ENCODE measurements at regions not wholly inside any gene's neighbourhood (a gene's known extent, or its start where the extent isn't known, plus 50 kb on each side); places are given as distances from the start of the nearest gene placed in this dataset.

DNA sequence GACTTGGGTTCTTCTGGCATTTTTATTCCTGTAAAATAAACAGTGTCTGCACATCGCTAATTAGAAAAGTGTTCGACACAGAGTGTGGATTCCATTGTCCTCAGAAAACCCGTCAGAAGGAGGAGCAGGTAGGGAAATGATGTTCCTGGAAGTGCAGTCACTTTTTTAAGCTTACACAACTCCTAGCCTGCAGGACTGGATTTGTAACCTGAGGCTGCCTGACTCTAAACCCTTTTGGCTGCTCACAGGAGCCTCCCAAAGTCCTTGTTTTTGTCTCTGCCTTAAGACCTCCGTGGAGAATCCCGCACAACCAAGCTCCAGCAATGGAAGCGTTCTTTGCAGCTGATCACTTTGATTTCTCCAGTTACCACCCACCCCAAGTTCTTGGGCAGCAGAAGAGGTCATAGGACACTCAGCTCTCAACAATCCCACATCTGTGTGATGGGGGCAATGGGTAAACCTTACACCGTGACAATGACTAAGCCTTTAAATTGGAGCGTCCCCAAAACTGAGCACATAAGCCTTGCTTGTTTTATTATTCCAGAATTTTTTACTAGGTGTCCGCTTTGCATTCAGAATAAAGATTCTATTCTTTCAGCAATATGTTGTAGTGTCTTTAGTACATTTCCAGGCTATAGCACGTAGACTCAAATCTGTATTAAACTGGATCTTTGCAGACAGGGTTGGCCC lies 227.9 kb downstream of the TBXT start:
- no peak for ATAC-seq
- no peak for DNase-seq
- intact Hi-C loops (cut with DNase I), result no loop called here

DNA sequence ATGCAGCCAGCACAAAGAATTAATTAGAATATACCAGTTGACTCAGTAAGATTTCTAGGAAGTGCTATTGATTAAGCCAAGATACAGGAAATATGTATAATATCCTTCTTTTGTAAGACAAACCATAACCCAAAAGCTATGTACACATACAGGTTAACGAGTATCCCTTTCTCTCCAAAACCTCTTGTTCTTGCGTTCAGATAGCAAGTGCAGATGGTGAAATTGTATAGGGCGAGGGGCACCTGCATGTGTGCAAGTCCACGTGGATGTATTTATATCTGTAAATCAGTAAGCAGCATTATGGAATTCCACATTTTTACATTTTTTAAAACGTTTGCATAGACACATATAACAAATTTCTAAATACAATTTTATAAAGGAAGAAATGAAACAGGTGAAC lies 228.6 kb downstream of the TBXT start:
- no peak for ATAC-seq
- DNase-seq, result no peak
- intact Hi-C loops (cut with DNase I), result no loop called here

DNA sequence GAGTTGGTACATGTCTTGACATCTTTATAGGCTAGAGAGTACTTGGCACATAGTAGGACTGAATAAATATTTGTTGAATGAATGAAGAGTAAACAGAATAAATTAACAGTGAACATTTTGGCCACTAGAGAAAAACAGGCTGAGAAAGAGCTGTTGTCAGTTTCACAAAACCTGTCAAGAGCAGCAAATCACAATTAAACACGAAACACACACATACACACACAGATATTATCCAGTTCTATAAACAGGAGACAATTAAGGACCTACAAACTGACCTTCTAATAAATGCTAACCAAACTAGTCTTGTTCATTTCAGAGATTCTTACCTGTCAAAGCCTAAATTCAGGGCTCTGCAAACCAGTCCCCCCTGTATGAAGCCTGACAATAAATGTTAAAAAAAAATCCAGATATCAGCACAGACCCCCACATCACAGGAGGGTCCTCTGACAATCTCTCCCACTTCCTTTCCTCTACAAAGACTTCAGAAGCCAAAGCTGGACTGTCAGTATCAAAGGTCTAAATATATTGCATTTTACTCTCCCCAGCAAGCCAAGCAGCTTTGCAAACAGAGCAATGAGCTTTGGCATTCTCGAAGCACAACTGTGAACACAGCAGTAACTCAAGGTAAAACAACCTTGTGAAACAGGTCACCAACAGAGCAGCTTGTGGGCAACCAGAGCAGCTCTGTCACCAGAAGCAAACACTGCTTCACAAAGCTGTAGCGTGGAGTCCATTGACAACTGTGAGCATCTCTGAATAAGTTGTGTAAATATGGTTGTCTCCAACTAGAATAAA lies 229.9 kb downstream of the TBXT start:
- intact Hi-C loops (cut with DNase I), result no loop called here
- ATAC-seq, result no peak
- DNase-seq, result no peak

DNA sequence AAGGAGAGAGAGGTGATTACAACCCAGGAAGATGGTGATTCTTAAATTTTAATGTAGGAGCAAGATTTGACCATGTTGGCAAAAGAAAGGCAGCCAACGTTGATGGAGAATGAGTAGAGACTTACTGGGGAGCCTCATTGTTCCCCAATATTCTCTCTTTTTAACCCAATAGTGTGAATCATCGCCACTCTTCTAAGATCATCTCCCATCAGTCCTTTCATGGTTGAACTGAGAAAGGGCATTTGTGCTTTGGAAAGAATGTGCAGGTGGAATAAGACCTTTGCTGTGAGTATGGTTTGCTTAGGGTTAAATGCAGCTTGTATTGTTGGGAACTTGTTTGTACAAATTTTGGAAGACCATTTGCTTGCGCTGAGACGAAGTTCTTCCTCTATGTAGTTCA lies 231.0 kb downstream of the TBXT start:
- ATAC-seq, result no peak
- intact Hi-C loops (cut with DNase I), result no loop called here
- DNase-seq, result no peak

DNA sequence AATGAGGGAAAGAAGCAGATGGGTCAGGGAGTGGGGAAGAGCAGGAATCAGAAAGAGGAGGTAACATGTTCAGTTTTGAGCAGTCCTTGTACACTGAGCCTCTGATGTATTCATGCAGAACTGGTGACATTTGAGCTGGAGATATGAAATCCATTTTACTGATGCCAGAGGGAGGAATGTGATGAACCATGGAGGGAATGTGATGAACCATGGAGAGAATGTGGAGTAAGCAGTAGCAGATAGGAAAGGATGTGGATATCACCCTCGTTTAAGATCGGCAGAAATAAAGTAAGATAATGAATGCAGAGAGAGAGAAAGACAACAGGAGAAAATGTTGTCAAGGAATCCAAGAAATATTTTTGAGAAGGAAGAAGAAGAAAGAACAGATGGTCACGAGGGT lies 231.6 kb downstream of the TBXT start:
- ATAC-seq (no peak), DNase-seq (no peak)
- intact Hi-C loops (cut with DNase I), result no loop called here

DNA sequence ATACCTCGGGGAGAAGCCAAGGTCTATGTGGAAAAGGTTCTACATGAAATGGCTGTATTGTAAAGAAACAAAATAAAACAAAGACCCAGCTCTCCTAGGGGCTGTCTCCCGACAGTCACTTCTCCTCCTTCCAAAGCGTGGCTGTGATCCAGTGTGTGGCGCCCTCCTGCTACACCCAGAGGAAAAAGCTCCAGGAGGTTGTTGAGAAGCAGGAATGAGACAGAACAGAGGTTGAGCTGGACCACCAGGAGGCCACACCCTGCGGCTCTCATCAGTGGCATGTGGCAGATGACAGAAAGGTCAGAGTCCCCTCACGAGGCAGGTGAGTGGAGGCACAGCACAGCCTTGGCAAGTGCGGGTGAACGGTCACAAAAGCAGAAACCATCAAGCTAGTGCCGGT lies 236.0 kb downstream of the TBXT start:
- ATAC-seq (no peak), DNase-seq (no peak)
- intact Hi-C loops (cut with DNase I), result no loop called here

DNA sequence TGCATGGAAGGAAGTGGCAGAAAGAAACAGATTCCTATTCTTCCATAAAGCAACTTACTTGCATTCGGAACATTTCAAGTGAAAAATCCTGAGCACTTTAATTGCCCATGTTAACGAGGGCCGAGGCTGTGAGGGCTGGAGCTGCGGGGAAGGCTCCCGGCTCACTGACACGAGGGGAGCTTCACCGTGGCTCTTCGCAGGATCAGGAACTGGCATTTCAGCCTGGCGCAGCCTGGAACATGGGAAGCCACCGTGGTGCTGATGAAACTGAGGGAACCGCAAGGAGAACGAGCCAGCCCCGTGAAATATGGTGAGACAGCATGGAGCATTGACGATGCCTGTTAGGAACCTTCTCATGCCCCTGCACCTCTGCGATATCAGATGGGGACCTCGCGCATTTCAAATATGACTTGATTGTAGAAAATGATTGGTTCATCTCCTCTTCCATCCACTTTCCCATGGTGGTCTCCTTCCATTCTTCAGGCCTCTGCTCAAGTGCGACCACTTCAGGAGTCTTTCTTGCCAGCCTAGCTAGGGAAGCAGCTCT lies 236.9 kb downstream of the TBXT start:
- intact Hi-C loops (cut with DNase I), result no loop called here
- DNase-seq (no peak), ATAC-seq (no peak)

DNA sequence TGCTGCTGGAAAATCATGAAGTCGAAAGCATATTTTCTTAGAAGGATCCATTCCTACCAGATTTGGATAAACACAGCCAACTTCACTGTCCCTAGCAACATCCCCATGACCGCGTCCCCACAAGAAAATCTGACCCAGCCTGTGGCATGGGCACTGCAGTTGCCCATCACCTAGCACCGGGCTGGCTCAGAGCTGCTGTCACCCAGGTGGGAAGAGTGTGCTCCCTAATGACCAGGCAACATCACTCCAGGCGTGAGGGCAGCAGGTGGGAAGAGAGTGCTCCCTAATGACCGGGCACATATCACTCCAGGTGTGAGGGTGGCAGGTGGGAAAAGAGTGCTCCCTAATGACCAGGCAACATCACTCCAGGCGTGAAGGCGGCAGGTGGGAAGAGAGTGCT lies 238.0 kb downstream of the TBXT start:
- ATAC-seq (no peak), DNase-seq (no peak)
- intact Hi-C loops (cut with DNase I), result no loop called here

GRCh38 chr6:165926378-165926777 lies 241.3 kb downstream of the TBXT start:
- DNase-seq (no peak), ATAC-seq (no peak)
- intact Hi-C loops (cut with DNase I), result no loop called here

DNA sequence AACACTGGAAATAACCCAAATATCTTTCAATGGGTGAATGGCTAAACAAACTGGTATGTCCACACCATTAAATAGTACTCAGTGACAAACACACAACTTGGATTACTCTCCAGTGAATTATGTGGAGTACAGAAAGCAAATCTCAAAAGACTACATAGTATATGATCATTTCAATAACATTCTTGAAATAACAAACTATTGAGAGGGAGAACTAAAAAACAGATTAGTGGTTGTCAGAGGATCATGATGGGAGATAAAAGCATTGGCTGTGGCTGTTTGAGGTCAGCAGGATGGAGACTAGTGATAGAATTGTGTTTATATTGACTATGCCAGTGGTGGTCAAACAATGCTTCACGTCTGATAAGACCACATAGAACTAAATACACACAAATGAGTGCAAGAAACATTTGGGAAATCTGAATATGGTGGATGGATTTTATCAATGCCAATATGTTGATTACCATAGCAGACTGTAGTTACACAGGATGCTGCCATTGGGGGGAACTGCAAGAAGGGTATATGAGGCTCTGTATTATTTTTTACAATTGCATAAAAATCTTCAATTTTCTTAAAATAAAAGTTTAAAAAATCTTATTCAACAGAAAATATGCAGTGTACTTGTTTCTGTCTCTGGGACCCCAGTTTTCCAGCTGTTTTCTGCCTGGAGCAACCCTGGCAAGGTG lies 242.0 kb downstream of the TBXT start:
- no peak for DNase-seq
- intact Hi-C loops (cut with DNase I), result no loop called here

GRCh38 chr6:165922309-165922794 lies 245.3 kb downstream of the TBXT start:
- ATAC-seq (no peak), DNase-seq (no peak)
- intact Hi-C loops (cut with DNase I), result no loop called here

More for the DNA sequence above, 242.0 kb downstream of the TBXT start:
- no peak for ATAC-seq

DNA sequence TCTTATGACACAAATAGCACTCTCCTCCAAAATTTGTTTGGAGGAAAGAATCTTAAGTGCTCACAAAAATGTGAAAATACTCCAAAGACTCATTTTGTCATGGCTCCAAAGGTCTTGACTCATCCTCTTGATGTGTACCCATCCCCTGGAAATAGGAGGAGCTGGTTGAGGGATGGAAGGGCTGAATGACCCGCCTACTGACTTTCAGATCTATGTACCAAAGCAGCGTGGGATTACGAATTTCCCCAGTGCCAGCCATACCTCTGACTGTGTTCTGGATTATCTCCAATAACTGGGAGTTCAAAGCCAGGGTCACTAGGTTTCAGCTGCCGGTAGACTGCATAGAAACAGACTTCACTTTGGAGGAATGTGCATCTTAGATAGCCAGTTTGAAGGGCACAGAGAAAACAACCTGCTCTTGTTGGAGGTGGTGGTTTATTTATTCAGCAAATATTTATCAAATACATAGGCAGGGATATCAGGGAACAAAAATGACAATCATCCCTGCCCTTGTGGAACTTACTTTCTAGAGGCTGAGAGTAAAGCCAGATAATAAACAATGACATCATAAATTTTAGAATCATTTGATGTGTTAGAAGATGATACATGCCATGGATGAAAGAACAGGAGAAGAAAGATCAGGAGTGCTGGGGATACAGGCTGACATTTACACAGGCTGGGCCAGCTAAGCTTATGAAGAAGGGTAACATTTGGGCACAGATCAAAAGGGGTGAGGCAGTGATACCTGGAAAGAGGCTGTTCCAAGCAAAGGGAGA lies 246.6 kb downstream of the TBXT start:
- intact Hi-C loops (cut with DNase I), result no loop called here
- ATAC-seq, result no peak

DNA sequence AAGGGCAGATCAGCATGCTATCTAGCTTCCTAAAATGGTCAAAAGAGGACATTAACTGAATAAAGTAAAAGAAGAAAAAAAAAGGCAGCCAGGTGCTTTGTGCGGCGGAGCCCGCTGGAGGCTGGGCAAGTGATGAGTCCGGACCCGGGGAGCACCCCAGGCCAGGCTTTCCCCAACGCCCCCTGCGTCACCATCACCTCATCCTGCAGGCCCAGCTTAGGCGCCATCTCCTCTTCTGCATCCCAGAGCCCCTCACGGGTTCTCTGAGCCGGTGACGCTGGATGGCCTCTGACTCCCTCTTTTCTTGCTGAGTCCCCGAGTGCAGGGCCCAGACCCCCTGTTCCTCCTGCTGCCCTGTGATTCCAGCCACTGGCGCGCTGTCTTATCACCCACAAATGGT lies 250.1 kb downstream of the TBXT start:
- intact Hi-C loops (cut with DNase I), result no loop called here
- ATAC-seq, result no peak
- DNase-seq, result no peak

More for the DNA sequence above, 246.6 kb downstream of the TBXT start:
- no peak for DNase-seq

DNA sequence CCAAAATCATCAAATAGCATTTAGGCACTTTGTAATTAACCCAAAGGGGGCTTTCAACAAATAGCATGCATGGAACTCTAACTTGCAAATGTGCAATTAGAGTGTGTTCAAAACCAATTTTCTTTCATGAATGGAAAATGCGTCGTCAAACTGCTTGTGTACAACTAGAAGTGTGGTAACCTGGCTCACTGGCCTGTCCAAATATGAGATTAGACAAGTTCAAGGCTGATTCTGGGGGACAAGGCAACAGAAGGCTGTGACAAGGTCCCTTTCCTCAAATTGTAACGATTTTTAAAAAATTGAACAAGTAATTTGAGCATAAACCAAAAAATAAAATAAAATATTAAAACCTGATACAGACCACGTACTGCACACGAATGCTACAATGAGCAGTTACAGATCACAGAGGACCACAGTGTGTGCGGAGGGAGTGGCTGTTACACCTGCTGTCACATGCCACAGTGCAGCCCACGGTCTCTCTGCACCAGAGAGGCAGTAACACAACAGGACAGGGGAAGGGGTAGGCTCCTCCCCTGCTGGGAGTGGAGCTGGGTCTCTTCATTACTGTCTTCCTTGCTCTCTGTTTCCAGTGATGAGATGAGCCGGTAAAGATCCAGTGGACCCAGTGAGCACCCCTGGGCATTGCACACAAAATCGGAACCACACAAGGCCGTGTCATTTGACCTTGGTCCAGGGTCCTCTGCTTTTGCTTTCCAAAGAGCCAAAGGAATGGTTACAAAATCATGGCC lies 252.2 kb upstream of the PDE10A start:
- intact Hi-C loops (cut with DNase I), result no loop called here
- no peak for ATAC-seq

DNA sequence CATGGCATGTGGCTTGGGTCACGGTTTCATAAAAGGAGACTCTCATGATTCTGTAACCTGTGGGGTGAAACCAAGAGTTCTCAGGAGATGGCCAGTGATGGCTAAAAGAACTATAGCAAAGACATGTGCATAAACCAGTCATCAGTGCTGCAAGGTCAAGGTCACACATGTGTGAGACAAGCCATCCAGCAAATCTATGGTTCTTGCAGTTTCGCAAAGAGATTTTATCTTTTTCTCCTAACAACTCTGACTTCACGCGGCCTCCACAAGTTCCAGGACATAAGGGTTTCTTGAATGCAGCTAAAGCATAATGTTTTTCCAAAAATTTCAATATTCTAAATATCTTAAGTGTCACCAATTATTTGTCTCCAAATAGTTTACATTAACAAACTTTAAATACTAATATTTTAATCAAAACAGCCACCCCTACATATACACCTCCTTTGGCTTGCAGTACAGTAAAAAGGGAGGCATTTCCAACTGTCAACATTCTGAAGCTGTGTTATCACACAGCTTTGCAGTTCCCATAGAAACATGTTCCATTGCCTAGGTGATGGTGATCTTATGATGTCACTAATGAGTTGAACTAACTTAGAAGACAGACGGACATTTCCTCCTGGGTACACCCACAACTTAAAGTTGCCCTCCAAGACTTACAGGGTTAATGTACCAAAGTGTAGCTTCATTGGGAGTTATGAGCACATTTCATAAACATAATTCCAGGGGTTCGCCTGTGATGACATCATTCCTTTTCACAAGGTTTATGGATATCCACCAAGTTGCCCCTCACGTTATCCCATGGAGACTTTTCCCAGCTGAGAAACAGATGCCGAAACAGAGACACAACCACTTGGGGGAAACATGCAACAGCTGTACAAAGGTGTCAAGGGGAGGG lies 250.9 kb upstream of the PDE10A start:
- peak in 1 of 2 donors; percentile 65 for ATAC-seq
- intact Hi-C loops (cut with DNase I), result no loop called here

More for the DNA sequence above, 252.2 kb upstream of the PDE10A start:
- DNase-seq, result no peak

DNA sequence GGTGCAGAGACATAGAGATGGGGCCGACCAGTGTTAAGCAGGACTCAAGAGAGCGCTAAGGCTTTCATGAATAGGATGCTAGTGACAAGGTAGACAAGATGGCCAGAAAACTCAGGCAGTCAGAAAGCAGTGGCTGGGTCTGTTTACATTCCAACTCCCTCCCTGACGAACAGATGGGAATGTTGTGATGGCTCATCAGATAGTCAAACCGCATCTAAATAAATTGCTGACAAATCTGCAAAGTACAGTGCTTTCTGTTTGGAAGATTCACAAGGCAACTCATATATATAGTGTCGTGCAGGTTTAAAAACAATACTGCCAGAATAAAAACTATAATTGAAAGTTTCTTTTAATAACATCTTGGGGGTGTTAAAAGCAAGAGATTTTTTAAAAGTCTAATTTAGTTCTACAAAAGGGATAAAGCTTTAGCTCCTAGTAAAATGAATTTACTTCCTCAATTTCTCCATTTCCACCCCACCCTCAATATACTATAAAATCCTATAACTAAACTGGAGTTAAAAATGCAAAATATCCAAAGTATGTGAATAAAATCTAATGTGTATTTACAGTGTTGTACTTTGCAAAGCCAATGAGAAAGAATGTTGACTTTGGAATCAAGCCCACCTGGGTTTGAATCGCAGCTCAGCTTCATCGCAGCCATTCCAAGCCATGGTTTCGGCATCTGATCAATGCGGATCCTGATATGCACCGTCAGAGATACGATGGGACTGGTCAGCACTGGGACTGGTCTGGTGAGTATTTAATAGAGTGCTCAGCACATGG lies 247.3 kb upstream of the PDE10A start:
- ATAC-seq, result no peak

More for the DNA sequence above, 250.9 kb upstream of the PDE10A start:
- DNase-seq, result no peak

GRCh38 chr6:165906736-165907135 lies 243.7 kb upstream of the PDE10A start:
- DNase-seq (no peak), ATAC-seq (no peak)

More for the DNA sequence above, 247.3 kb upstream of the PDE10A start:
- intact Hi-C loops (cut with DNase I), result no loop called here
- no peak for DNase-seq

More at GRCh38 chr6:165906736-165907135, 243.7 kb upstream of the PDE10A start:
- intact Hi-C loops (cut with DNase I), result no loop called here

All from left cardiac atrium (tissue), 4 donors.